COLO829 (cell line): ENCODE measurements at regions not wholly inside any gene's neighbourhood (a gene's known extent, or its start where the extent isn't known, plus 50 kb on each side); places are given as distances from the start of the nearest gene placed in this dataset.
"Not testable (repeated sequence)": the region's sequence is repeated elsewhere in the genome, so short reads cannot be mapped to it uniquely, and the experiment has no call there.

Experiments used
- DNase-seq: peaks from one replicate; pipeline ENCODE4 v3.0.0; 2012; ENCODE audit warnings: low spot score

GRCh38 chr1:78247079-78247478 lies 201.3 kb downstream of the GIPC2 start:
- no peak for DNase-seq

DNA sequence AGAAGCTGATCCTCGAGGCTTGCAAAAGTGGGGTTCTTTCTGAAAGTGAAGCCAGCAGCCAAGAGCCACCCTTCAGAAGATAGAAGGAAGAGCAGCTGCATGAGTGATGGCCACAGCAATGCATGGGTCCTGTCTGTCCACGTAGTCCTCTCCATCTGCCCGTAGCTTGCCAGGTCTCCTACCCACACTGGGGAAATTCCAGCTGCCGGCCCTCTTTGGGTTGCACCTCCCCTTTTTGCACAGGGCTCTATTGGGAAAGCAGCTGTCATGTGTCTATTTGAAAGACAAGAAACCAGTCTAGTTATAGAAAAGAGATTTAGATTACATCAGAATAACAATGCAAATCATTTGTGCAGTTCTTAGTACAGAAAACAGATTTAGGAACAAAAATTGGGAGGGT lies 204.4 kb downstream of the GIPC2 start:
- DNase-seq = no peak

DNA sequence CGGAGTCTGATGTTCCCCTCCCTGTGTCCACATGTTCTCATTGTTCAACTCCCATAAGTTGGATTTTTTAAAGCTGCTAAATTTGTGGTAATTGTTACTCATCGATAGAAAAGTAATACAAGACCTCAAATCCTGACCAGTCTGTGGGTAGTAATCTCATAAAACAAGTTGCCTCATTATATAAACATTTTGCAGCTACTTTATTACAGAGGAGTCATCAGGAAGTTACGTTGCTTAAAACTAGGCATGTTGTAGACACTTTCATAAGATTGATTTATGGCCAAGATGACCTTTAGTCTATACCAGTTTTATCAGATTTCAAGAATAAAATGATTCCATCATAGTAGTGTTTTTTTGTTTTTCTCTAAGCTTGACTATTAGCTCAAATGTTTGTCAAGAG lies 208.8 kb downstream of the GIPC2 start:
- DNase-seq = no peak

- no peak for DNase-seq
These were observed 209.6 kb downstream of the GIPC2 start for GRCh38 chr1:78255383-78255782.

DNA sequence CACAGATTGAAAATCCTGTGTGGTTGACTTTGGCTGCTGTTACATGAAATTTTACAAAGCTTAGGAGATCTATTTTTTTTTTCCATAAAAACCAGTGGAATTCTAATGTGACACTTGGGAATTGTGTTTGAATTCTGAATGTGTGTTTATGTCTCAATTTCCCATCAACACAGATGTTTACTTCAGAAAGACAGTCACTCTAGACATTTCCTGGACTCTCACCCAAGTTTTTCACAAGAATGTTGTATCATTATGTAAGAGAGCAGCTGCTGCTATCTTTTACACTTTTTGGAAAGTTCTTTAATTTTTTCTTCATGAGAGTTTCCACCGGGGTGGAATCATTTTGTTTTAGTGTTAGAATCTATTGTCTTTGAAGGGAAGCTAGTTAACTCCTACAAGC lies 210.1 kb downstream of the GIPC2 start:
- DNase-seq = no peak

DNA sequence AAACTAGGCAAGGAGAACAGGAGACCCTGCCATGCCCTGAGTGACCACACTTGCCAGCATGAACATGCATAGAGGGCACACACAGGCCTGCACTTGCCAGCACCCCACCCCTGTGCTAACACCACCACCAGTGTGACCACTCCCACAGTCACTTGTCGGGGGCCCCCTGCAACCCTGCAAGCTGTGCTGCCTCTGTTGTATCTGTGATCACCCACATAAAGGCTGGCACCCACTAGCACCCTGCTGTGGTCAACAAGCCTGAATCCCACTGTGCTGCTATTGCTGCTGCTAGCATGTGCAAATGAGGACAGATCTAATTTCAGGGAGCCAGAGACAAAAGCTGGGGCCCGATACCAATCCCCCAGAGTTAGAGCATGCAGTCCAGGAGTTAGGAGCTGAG lies 217.7 kb downstream of the GIPC2 start:
- DNase-seq = no peak

GRCh38 chr1:78263946-78264345 lies 218.2 kb downstream of the GIPC2 start:
- no peak for DNase-seq

GRCh38 chr1:78267513-78268218 lies 221.9 kb downstream of the GIPC2 start:
- no peak for DNase-seq

- no peak for DNase-seq
These were observed 221.2 kb upstream of the PTGFR start for GRCh38 chr1:78269591-78269990.

DNA sequence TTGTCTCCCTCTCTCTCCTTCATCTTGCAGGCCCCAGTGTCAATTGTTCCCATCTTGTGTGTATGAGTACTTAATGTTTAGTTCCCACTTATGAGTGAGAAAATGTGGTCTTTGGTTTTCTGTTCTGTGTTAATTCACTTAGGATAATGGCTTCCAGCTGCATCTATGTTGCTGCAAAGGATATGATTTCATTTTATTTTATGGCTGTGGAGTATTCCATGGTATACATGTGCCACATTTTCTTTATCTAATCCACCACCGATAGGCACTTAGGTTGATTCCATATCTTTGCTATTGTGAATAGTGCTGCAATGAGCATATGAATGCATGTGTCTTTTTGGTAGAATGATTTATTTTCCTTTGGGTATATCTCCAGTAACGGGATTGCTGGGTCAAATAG lies 219.4 kb upstream of the PTGFR start:
- not testable (repeated sequence) for DNase-seq

- DNase-seq = no peak
These were observed 216.0 kb upstream of the PTGFR start for GRCh38 chr1:78274814-78275213.

DNA sequence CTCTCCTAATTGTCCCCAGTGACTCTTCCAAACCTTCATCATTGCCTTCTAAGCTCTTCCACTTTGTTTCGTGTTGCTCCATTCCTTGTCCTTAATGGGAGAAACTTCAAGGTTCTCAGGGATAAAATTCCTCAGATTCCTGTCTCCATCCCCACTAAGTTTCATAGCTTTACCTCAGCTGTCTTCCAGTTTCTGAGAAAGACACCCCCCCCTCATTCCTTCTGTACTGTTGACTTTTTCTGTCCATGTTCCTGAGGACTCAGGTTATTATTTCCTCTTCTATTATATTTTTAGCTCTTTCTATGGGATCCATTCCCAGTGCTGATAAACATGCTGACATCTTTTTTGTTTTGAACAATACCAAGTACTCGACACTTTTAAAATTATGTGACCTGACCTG lies 215.3 kb upstream of the PTGFR start:
- DNase-seq = no peak

DNA sequence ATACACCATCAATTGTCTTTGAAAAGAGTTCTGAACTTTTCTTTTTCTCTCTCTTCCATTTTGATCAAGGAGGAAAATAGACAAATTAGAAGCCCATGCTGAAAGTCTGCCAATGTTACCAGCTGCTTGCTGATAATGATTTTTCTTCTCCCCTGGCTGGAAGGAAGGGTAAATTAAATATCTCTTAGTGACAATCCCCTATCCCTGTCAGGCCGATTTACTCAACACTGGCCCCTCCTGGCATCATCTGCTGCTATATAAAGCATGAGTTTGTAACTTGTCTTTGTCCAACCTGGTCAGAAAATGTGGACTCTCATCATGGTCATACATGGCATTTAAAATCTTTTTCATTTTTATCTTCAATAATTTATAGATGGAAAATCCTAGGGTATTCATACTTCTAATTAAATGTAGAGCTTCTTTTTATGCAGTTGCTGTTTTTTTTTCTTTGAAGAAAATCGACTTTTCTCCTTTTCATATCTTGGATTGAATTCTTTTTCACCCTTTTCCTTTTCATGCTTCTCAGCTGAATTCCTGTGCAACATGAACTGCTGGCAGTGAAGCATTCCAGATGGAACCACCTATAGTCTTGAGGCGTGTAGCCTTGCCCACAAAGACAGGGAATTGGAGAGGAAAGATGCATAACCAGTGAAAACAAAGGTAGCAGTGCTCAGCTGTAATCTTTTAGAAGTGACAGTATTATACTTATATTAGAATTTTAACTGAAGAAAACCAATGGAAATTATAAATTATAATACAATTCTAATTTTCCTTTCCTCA lies 214.7 kb upstream of the PTGFR start:
- DNase-seq = no peak

- DNase-seq = peak; percentile 47
These were observed 213.5 kb upstream of the PTGFR start for GRCh38 chr1:78277253-78277652.

DNA sequence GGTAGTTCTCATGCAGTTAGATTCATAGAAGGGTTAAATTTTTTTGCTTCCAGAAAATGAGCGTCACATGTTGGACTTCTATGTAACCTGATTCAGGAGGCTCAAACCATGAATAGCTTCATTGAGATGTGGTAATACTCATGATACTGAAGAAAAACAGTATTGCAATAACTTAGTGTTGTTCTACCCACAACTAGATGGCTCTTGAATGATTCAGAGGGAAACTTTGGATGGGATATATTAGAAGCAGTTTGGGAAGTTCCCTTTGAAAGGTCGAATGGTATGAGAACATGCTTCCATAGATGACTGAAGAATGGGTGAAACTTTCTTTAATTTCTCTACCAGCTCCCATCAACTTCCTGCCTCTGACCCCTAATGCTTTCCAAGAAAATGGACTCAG lies 211.7 kb upstream of the PTGFR start:
- peak; percentile 80 for DNase-seq

- no peak for DNase-seq
These were observed 210.1 kb upstream of the PTGFR start for GRCh38 chr1:78280626-78281025.

GRCh38 chr1:78281580-78281979 lies 209.2 kb upstream of the PTGFR start:
- DNase-seq = no peak

DNA sequence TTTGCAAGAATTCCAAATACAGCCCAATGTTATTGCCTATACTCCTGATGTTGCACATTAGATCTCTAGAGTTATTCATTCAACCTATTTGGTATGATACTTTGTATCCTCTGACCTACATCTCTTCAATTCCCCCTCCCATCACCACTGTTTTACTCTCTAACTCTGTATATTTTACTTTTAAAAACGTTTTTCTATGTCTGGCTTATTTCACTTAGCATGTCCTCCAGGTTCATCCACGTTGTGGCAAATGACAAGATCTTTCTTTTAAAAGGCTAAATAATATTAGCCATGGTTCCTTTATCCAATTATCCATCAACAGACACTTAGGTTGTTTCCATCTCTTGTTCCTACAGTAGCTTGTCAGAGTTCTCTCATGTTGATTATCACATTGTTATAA lies 207.1 kb upstream of the PTGFR start:
- DNase-seq = no peak

DNA sequence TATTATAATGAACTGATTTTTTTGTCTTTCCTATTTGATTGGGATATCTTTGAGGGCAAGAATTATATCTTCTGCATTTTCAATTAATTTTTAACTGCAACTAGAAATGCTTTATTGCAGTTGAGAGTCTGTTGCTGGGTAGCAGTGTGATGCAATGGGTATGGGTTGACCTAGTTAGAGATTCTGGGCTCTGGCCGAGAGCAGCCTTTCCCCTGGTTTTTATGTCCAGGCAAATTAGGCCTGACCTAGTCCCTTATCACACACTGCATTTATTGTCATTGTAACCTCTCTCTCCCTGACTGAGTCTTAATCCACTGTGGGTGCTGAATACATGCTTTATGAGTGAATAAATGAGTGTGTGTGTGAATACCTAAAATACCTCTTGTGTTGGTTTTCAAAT lies 206.4 kb upstream of the PTGFR start:
- DNase-seq = no peak

DNA sequence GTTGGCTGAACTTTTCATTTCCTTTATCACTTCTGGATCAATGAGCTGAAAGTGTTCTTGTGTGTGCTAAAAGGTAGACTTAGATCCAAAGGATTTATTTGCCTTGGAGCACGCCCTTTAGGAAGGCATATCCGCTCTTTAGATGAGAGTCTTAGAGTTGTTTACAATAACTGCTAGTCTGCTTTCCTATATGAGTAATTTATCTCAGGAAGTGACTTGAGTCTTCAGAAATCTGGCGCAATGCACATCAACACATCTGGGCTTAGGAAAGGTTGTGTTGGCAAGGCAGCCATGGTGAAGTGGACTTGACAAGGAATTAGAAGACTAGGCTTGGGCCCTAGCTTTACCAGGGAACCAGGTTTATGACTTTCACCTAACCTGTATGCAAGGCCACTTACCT lies 204.1 kb upstream of the PTGFR start:
- no peak for DNase-seq

DNA sequence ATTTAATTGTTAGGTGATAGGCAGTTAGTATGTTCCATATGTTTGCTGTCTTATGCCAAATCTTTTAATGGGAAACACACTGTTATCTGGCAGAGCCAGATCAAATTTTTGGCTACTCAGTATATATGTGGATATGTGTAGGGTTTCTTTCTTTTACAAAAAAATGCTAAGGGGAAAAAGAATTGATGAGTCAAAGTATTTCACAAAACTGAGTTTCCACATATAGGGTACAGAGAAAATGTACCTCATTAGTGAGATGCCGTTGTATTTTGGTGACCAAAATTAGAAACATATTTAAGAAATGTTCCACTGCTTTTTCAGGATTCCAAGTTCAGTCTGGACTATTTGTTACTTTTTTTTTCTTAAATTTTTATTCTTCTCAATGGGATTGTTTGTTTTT lies 201.2 kb upstream of the PTGFR start:
- no peak for DNase-seq

DNA sequence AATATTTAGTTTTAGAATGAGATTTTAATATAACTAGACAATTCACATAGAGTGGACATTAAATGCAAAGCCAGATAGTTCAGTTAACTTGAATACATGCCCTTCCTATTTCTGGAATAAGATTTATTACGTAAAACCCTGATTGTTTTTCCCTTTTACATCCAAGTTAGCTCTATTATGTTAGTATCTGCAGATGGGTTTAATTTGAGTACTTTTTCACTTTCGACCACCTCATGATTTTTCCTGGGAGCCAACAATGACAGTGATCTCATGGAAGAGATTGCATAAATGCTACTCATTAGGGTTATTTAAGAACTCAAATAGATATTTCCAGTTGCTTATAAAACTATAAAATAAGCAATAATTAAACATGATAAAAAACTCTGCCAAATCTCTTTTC lies 199.4 kb upstream of the PTGFR start:
- no peak for DNase-seq

- no peak for DNase-seq
These were observed 198.9 kb upstream of the PTGFR start for GRCh38 chr1:78291872-78292271.

GRCh38 chr1:78292361-78292760 lies 198.4 kb upstream of the PTGFR start:
- no peak for DNase-seq
